ENCODE measurements at regions not wholly inside any gene's neighbourhood (a gene's known extent, or its start where the extent isn't known, plus 50 kb on each side); places are given as distances from the start of the nearest gene placed in this dataset.

GRCh38 chr2:81739966-81740365 lies 1435.4 kb upstream of the LRRTM1 start:
- no peaks in the 10 kb centered on the region for H3K4me1 ChIP-seq (ENCODE audit: insufficient read depth)
- no peak overlapping the region for H3K9ac ChIP-seq
- no peak for DNase-seq
- TF ChIP-seq EZH2 (IDR thresholded peaks at IDR 0.05; ENCODE audit: insufficient read depth, poor library complexity, severe bottlenecking) (no peak), EZH2phosphoT487 (IDR thresholded peaks at IDR 0.05; ENCODE audit: insufficient read depth, low read depth) (no peak)
- H3K4me3 ChIP-seq = no peak overlapping the region
- no peak overlapping the region for H2AFZ ChIP-seq
- H3F3A ChIP-seq (ENCODE audit: insufficient read depth) = no peaks in the 10 kb centered on the region
- H3K36me3 ChIP-seq (ENCODE audit: low read depth) = no peaks in the 10 kb centered on the region
- WGBS, 2 experiments (ENCODE audit: low coverage in 1 of 2, low lambda C conversion rate in 2 of 2, missing lambda C conversion rate in 2 of 2) = 14 to 17% methylated on average over 6 of the region's 6 CpGs
- in situ Hi-C loops (cut with MboI) = no loop called here
- H3K79me2 ChIP-seq (ENCODE audit: insufficient read depth) = no peaks in the 10 kb centered on the region
- no peaks in the 10 kb centered on the region for H3K27me3 ChIP-seq (replicated peaks; ENCODE audit: insufficient read depth)
- no peaks in the 10 kb centered on the region for H3K9me2 ChIP-seq (ENCODE audit: insufficient read depth)
- no peak overlapping the region for H3K4me2 ChIP-seq (ENCODE audit: unreplicated experiment)
- no peaks in the 10 kb centered on the region for H4K20me1 ChIP-seq (ENCODE audit: insufficient read depth)
- H3K27ac ChIP-seq = no peak overlapping the region
- H3K9me3 ChIP-seq (ENCODE audit: low read depth) = no peaks in the 10 kb centered on the region

- in situ Hi-C loops (cut with MboI) = no loop called here
- Histone ChIP-seq H3K4me1 (ENCODE audit: insufficient read depth) (no peaks in the 10 kb centered on the region), H3K4me2 (ENCODE audit: unreplicated experiment) (no peak overlapping the region), H3K9me3 (ENCODE audit: low read depth) (no peaks in the 10 kb centered on the region), H3K9ac (no peak overlapping the region), H3K27ac (no peak overlapping the region), H3K36me3 (ENCODE audit: low read depth) (no peaks in the 10 kb centered on the region), H2AFZ (no peak overlapping the region), H4K20me1 (ENCODE audit: insufficient read depth) (no peaks in the 10 kb centered on the region), H3K4me3 (no peak overlapping the region), H3F3A (ENCODE audit: insufficient read depth) (no peaks in the 10 kb centered on the region), H3K27me3 (replicated peaks; ENCODE audit: insufficient read depth) (no peaks in the 10 kb centered on the region), H3K79me2 (ENCODE audit: insufficient read depth) (no peaks in the 10 kb centered on the region), H3K9me2 (ENCODE audit: insufficient read depth) (no peaks in the 10 kb centered on the region)
- no peak for DNase-seq
- TF ChIP-seq EZH2phosphoT487 (IDR thresholded peaks at IDR 0.05; ENCODE audit: insufficient read depth, low read depth) = no peak
- no peak for TF ChIP-seq EZH2 (IDR thresholded peaks at IDR 0.05; ENCODE audit: insufficient read depth, poor library complexity, severe bottlenecking)
- WGBS, 2 experiments (ENCODE audit: low coverage in 1 of 2, low lambda C conversion rate in 2 of 2, missing lambda C conversion rate in 2 of 2) = 46 to 53% methylated on average over 1 of the region's 1 CpG
Measured at GRCh38 chr2:81734981-81735380, 1430.4 kb upstream of the LRRTM1 start.

- no peak for TF ChIP-seq EZH2phosphoT487 (IDR thresholded peaks at IDR 0.05; ENCODE audit: insufficient read depth, low read depth)
- TF ChIP-seq EZH2 (IDR thresholded peaks at IDR 0.05; ENCODE audit: insufficient read depth, poor library complexity, severe bottlenecking) = no peak
- Histone ChIP-seq H3K36me3 (ENCODE audit: low read depth) (no peaks in the 10 kb centered on the region), H3K9me2 (ENCODE audit: insufficient read depth) (no peaks in the 10 kb centered on the region), H3K79me2 (ENCODE audit: insufficient read depth) (no peaks in the 10 kb centered on the region), H3K4me3 (no peak overlapping the region), H3K27ac (no peak overlapping the region), H3K9ac (no peak overlapping the region), H3K4me2 (ENCODE audit: unreplicated experiment) (no peak overlapping the region), H2AFZ (no peak overlapping the region), H3F3A (ENCODE audit: insufficient read depth) (no peaks in the 10 kb centered on the region), H4K20me1 (ENCODE audit: insufficient read depth) (no peaks in the 10 kb centered on the region), H3K27me3 (replicated peaks; ENCODE audit: insufficient read depth) (no peaks in the 10 kb centered on the region), H3K9me3 (ENCODE audit: low read depth) (no peaks in the 10 kb centered on the region), H3K4me1 (ENCODE audit: insufficient read depth) (no peaks in the 10 kb centered on the region)
- in situ Hi-C loops (cut with MboI) = no loop called here
- WGBS, 2 experiments (ENCODE audit: low coverage in 1 of 2, low lambda C conversion rate in 2 of 2, missing lambda C conversion rate in 2 of 2) = 6% methylated on average over 2 of the region's 2 CpGs
- DNase-seq = no peak
Measured at GRCh38 chr2:81714817-81715216, 1410.3 kb upstream of the LRRTM1 start.

GRCh38 chr2:81706856-81707255 lies 1402.3 kb upstream of the LRRTM1 start:
- Histone ChIP-seq H3K9ac (no peak overlapping the region), H4K20me1 (ENCODE audit: insufficient read depth) (no peaks in the 10 kb centered on the region), H3K36me3 (ENCODE audit: low read depth) (no peaks in the 10 kb centered on the region), H3K27ac (no peak overlapping the region), H3K4me1 (ENCODE audit: insufficient read depth) (no peaks in the 10 kb centered on the region), H3F3A (ENCODE audit: insufficient read depth) (no peaks in the 10 kb centered on the region), H3K9me2 (ENCODE audit: insufficient read depth) (no peaks in the 10 kb centered on the region), H3K4me2 (ENCODE audit: unreplicated experiment) (no peak overlapping the region), H3K9me3 (ENCODE audit: low read depth) (no peaks in the 10 kb centered on the region), H3K4me3 (no peak overlapping the region), H3K79me2 (ENCODE audit: insufficient read depth) (no peaks in the 10 kb centered on the region), H3K27me3 (replicated peaks; ENCODE audit: insufficient read depth) (no peaks in the 10 kb centered on the region), H2AFZ (no peak overlapping the region)
- 13 to 15% methylated on average over 2 of the region's 2 CpGs for WGBS, 2 experiments (ENCODE audit: low coverage in 1 of 2, low lambda C conversion rate in 2 of 2, missing lambda C conversion rate in 2 of 2)
- DNase-seq = no peak
- no peak for TF ChIP-seq EZH2 (IDR thresholded peaks at IDR 0.05; ENCODE audit: insufficient read depth, poor library complexity, severe bottlenecking)
- no peak for TF ChIP-seq EZH2phosphoT487 (IDR thresholded peaks at IDR 0.05; ENCODE audit: insufficient read depth, low read depth)
- in situ Hi-C loops (cut with MboI) = no loop called here

GRCh38 chr2:81703831-81704230 lies 1399.3 kb upstream of the LRRTM1 start:
- 2 to 13% methylated on average over 2 of the region's 2 CpGs for WGBS, 2 experiments (ENCODE audit: low coverage in 1 of 2, low lambda C conversion rate in 2 of 2, missing lambda C conversion rate in 2 of 2)

More at GRCh38 chr2:81703831-81704230, 1399.3 kb upstream of the LRRTM1 start:
- no peaks in the 10 kb centered on the region for H3K4me1 ChIP-seq (ENCODE audit: insufficient read depth)
- DNase-seq = no peak
- no peak overlapping the region for H2AFZ ChIP-seq
- TF ChIP-seq EZH2 (IDR thresholded peaks at IDR 0.05; ENCODE audit: insufficient read depth, poor library complexity, severe bottlenecking) = no peak
- no peak for TF ChIP-seq EZH2phosphoT487 (IDR thresholded peaks at IDR 0.05; ENCODE audit: insufficient read depth, low read depth)
- no peaks in the 10 kb centered on the region for H3K36me3 ChIP-seq (ENCODE audit: low read depth)
- no peaks in the 10 kb centered on the region for H3K27me3 ChIP-seq (replicated peaks; ENCODE audit: insufficient read depth)
- no peaks in the 10 kb centered on the region for H3K9me3 ChIP-seq (ENCODE audit: low read depth)
- in situ Hi-C loops (cut with MboI) = no loop called here
- H3K9ac ChIP-seq = no peak overlapping the region
- no peaks in the 10 kb centered on the region for H4K20me1 ChIP-seq (ENCODE audit: insufficient read depth)
- H3K79me2 ChIP-seq (ENCODE audit: insufficient read depth) = no peaks in the 10 kb centered on the region
- H3F3A ChIP-seq (ENCODE audit: insufficient read depth) = no peaks in the 10 kb centered on the region
- H3K27ac ChIP-seq = no peak overlapping the region
- H3K9me2 ChIP-seq (ENCODE audit: insufficient read depth) = no peaks in the 10 kb centered on the region
- H3K4me3 ChIP-seq = no peak overlapping the region
- H3K4me2 ChIP-seq (ENCODE audit: unreplicated experiment) = no peak overlapping the region

All from GM23248 (cell line).